GM23338 (cell line): ENCODE measurements at regions not wholly inside any gene's neighbourhood (a gene's known extent, or its start where the extent isn't known, plus 50 kb on each side); places are given as distances from the start of the nearest gene placed in this dataset.

Experiments
- ATAC-seq: fragments of 200-7000 bp; cut with Tn5 transposase; 3 replicates; pipeline ENCODE4 v1.9.1; 2020
- DNase-seq: peaks from one replicate; pipeline ENCODE4 v3.0.0-alpha.2; 2015; ENCODE audit warnings: low spot score
- H2AFZ ChIP-seq: fragments of 200-600 bp; sonication (generic); 2 replicates; pipeline ENCODE4 v1.8.0; 2016; ENCODE audit warnings: antibody characterized with exemption, mild to moderate bottlenecking, moderate library complexity
- H3F3A ChIP-seq: fragments of 200-600 bp; sonication (generic); replicated peaks from 2 replicates; pipeline ENCODE4 v1.8.0; 2017; ENCODE audit warnings: antibody characterized with exemption, mixed run types, low read depth
- H3K27ac ChIP-seq: fragments of 200-600 bp; sonication (generic); 2 replicates; pipeline ENCODE4 v1.6.1; 2016; ENCODE audit warnings: low read depth
- H3K27me3 ChIP-seq: fragments of 200-600 bp; sonication (generic); 2 replicates; pipeline ENCODE4 v1.8.0; 2016; ENCODE audit warnings: mild to moderate bottlenecking, mixed run types, moderate library complexity; ENCODE audit not compliant: insufficient read depth
- H3K36me3 ChIP-seq: fragments of 200-600 bp; sonication (generic); 2 replicates; pipeline ENCODE4 v1.8.0; 2016; ENCODE audit warnings: mild to moderate bottlenecking; ENCODE audit not compliant: insufficient read depth
- H3K4me1 ChIP-seq: fragments of 200-600 bp; sonication (generic); 2 replicates; pipeline ENCODE4 v1.8.0; 2016; ENCODE audit warnings: mild to moderate bottlenecking, moderate library complexity; ENCODE audit not compliant: insufficient read depth
- H3K4me2 ChIP-seq: fragments of 200-600 bp; sonication (generic); 2 replicates; pipeline ENCODE4 v1.7.1; 2017; ENCODE audit warnings: mixed run types
- H3K4me3 ChIP-seq: fragments of 200-600 bp; sonication (generic); 2 replicates; pipeline ENCODE4 v1.6.1; 2016; ENCODE audit warnings: mixed run types
- H3K79me2 ChIP-seq: fragments of 200-600 bp; sonication (generic); replicated peaks from 2 replicates; pipeline ENCODE4 v1.8.0; 2017; ENCODE audit warnings: mild to moderate bottlenecking; ENCODE audit not compliant: insufficient read depth
- H3K9me2 ChIP-seq: fragments of 200-600 bp; sonication (generic); 2 replicates; pipeline ENCODE4 v1.8.0; 2017; ENCODE audit not compliant: insufficient read depth
- H4K20me1 ChIP-seq: fragments of 200-600 bp; sonication (generic); replicated peaks from 2 replicates; pipeline ENCODE4 v1.8.0; 2017; ENCODE audit warnings: mild to moderate bottlenecking; ENCODE audit not compliant: insufficient read depth
- H3K27ac Mint-ChIP-seq: 2 replicates; pipeline ENCODE4 v1.8.0; 2020; ENCODE audit warnings: inconsistent platforms, mild to moderate bottlenecking, moderate library complexity, mixed read lengths
- H3K27me3 Mint-ChIP-seq: 3 replicates; pipeline ENCODE4 v1.8.0; 2022; ENCODE audit warnings: low read depth, mild to moderate bottlenecking, moderate library complexity, mixed read lengths, inconsistent platforms; ENCODE audit not compliant: insufficient read depth, poor library complexity
- H3K36me3 Mint-ChIP-seq: 3 replicates; pipeline ENCODE4 v1.8.0; 2021; ENCODE audit warnings: low read depth, mild to moderate bottlenecking, inconsistent platforms, moderate library complexity, mixed read lengths
- H3K4me1 Mint-ChIP-seq: 3 replicates; pipeline ENCODE4 v1.8.0; 2020; ENCODE audit warnings: mild to moderate bottlenecking, inconsistent platforms, mixed read lengths
- H3K4me3 Mint-ChIP-seq: 3 replicates; pipeline ENCODE4 v1.8.0; 2021; ENCODE audit warnings: moderate library complexity, mild to moderate bottlenecking, inconsistent platforms, mixed read lengths
- H3K9me3 Mint-ChIP-seq: 3 replicates; pipeline ENCODE4 v1.8.0; 2020; ENCODE audit warnings: moderate library complexity, mild to moderate bottlenecking, inconsistent platforms, mixed read lengths
- CREB1 ChIP-seq: fragments of 250-450 bp; sonication (Bioruptor Pico); IDR thresholded peaks from 2 replicates; pipeline ENCODE4 v1.5.0; 2020; ENCODE audit warnings: low read depth, mild to moderate bottlenecking, moderate library complexity
- EZH2 ChIP-seq: fragments of 200-600 bp; sonication (generic); IDR thresholded peaks from one replicate; pipeline ENCODE4 v1.8.0; 2017; ENCODE audit warnings: antibody characterized with exemption, mild to moderate bottlenecking, low read depth; ENCODE audit not compliant: unreplicated experiment
- EZH2phosphoT487 ChIP-seq: fragments of 200-600 bp; sonication (generic); IDR thresholded peaks from one replicate; pipeline ENCODE4 v1.8.1; 2018; ENCODE audit warnings: antibody characterized with exemption; ENCODE audit not compliant: unreplicated experiment
- ZNF114 ChIP-seq: fragments of 250-450 bp; sonication (Bioruptor Pico); IDR thresholded peaks from 2 replicates; pipeline ENCODE4 v1.5.0; 2020; ENCODE audit warnings: mild to moderate bottlenecking, moderate library complexity
- TF ChIP-seq, protein P1 (sequence below): fragments of 250-450 bp; sonication (Bioruptor Pico); IDR thresholded peaks from 2 replicates; pipeline ENCODE4 v1.5.0; 2020; ENCODE audit warnings: mild to moderate bottlenecking, moderate library complexity
- TF ChIP-seq, protein P2 (sequence below): IDR thresholded peaks from 2 replicates; pipeline ENCODE4 v1.6.1; 2016; ENCODE audit warnings: antibody characterized with exemption

DNA sequence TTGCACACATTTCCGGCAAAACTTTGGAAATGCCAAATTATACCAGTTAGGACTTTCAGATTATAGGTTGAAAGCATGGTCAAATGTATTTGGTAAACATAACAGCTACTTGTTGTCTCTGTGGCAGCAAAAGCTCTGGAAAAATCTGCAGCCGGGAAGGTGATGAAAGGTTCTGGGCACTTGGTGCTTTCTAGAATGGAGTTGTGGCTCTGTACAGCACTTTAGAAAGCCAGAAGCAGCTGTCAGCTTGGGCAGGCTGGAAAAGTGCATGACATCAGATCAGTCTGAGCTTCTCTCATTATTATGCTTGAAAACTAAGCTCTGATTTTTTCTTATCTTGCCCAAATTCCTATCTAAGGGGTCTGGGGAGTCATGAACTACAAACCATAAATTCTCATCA, 118.6 kb upstream of the MAST4 start (continued):
- TF ChIP-seq, protein P1, sequence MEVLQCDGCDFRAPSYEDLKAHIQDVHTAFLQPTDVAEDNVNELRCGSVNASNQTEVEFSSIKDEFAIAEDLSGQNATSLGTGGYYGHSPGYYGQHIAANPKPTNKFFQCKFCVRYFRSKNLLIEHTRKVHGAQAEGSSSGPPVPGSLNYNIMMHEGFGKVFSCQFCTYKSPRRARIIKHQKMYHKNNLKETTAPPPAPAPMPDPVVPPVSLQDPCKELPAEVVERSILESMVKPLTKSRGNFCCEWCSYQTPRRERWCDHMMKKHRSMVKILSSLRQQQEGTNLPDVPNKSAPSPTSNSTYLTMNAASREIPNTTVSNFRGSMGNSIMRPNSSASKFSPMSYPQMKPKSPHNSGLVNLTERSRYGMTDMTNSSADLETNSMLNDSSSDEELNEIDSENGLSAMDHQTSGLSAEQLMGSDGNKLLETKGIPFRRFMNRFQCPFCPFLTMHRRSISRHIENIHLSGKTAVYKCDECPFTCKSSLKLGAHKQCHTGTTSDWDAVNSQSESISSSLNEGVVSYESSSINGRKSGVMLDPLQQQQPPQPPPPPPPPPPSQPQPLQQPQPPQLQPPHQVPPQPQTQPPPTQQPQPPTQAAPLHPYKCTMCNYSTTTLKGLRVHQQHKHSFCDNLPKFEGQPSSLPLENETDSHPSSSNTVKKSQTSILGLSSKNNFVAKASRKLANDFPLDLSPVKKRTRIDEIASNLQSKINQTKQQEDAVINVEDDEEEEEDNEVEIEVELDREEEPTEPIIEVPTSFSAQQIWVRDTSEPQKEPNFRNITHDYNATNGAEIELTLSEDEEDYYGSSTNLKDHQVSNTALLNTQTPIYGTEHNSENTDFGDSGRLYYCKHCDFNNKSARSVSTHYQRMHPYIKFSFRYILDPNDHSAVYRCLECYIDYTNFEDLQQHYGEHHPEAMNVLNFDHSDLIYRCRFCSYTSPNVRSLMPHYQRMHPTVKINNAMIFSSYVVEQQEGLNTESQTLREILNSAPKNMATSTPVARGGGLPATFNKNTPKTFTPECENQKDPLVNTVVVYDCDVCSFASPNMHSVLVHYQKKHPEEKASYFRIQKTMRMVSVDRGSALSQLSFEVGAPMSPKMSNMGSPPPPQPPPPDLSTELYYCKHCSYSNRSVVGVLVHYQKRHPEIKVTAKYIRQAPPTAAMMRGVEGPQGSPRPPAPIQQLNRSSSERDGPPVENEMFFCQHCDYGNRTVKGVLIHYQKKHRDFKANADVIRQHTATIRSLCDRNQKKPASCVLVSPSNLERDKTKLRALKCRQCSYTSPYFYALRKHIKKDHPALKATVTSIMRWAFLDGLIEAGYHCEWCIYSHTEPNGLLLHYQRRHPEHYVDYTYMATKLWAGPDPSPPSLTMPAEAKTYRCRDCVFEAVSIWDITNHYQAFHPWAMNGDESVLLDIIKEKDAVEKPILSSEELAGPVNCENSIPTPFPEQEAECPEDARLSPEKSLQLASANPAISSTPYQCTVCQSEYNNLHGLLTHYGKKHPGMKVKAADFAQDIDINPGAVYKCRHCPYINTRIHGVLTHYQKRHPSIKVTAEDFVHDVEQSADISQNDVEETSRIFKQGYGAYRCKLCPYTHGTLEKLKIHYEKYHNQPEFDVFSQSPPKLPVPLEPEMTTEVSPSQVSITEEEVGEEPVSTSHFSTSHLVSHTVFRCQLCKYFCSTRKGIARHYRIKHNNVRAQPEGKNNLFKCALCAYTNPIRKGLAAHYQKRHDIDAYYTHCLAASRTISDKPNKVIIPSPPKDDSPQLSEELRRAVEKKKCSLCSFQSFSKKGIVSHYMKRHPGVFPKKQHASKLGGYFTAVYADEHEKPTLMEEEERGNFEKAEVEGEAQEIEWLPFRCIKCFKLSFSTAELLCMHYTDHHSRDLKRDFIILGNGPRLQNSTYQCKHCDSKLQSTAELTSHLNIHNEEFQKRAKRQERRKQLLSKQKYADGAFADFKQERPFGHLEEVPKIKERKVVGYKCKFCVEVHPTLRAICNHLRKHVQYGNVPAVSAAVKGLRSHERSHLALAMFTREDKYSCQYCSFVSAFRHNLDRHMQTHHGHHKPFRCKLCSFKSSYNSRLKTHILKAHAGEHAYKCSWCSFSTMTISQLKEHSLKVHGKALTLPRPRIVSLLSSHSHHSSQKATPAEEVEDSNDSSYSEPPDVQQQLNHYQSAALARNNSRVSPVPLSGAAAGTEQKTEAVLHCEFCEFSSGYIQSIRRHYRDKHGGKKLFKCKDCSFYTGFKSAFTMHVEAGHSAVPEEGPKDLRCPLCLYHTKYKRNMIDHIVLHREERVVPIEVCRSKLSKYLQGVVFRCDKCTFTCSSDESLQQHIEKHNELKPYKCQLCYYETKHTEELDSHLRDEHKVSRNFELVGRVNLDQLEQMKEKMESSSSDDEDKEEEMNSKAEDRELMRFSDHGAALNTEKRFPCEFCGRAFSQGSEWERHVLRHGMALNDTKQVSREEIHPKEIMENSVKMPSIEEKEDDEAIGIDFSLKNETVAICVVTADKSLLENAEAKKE (CRISPR knock-in tag), result no peak
- no peak for TF ChIP-seq EZH2phosphoT487
- no peak for TF ChIP-seq ZNF114 (CRISPR knock-in tag)
- no peak for TF ChIP-seq CREB1 (CRISPR knock-in tag)
- TF ChIP-seq EZH2, result no peak

DNA sequence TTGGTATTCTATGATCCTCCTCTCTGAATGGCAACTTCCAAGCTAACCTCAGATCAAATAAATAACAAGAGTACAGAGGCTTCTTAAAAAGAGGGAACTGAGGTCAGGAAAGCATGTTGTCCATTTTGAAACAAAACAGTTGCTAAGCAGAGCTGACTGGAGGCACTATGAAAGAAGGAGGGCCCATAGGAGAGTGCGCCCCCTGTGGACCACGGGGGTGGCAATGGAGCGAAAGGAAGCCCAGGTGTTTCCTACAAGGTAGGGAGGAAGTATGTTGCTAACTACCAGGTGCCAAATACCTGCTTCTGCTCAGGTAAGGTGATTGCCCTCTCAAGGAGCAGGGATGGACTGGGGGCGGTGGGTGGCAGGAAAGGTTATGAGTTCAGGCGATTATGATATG, 101.8 kb upstream of the MAST4 start:
- H2AFZ ChIP-seq, result peak overlapping the region; percentile 75; the same call in 1 of the 2 replicates
- TF ChIP-seq, protein P1 (CRISPR knock-in tag), result no peak
- TF ChIP-seq, protein P2, sequence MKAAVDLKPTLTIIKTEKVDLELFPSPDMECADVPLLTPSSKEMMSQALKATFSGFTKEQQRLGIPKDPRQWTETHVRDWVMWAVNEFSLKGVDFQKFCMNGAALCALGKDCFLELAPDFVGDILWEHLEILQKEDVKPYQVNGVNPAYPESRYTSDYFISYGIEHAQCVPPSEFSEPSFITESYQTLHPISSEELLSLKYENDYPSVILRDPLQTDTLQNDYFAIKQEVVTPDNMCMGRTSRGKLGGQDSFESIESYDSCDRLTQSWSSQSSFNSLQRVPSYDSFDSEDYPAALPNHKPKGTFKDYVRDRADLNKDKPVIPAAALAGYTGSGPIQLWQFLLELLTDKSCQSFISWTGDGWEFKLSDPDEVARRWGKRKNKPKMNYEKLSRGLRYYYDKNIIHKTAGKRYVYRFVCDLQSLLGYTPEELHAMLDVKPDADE, result no peak

More for the DNA sequence above, 101.8 kb upstream of the MAST4 start:
- ATAC-seq, result peak; percentile 99
- Histone ChIP-seq H3K27ac (no peak overlapping the region), H3F3A (no peaks in the 10 kb centered on the region), H3K4me3 (no peak overlapping the region), H3K9me2 (0 out of 2 replicates have a peak, but pooled peaks cover 3% of the 10 kb centered on the region), H3K4me2 (no peak overlapping the region), H3K79me2 (no peaks in the 10 kb centered on the region), H3K27me3 (no peaks in the 10 kb centered on the region), H3K4me1 (no peaks in the 10 kb centered on the region), H4K20me1 (no peaks in the 10 kb centered on the region; the same call in 1 of the 2 replicates), H3K36me3 (no peaks in the 10 kb centered on the region)
- Mint-ChIP-seq H3K27me3 (peaks cover 6% of the 10 kb centered on the region), H3K4me1 (no peaks in the 10 kb centered on the region), H3K36me3 (peaks cover 5% of the 10 kb centered on the region; the same call in 2 of the 3 replicates), H3K4me3 (no peak overlapping the region), H3K9me3 (peaks cover 10% of the 10 kb centered on the region), H3K27ac (no peak overlapping the region)
- peak; percentile 79 for DNase-seq
